Omental fat pad (tissue), 3 donors: ENCODE measurements at regions not wholly inside any gene's neighbourhood (a gene's known extent, or its start where the extent isn't known, plus 50 kb on each side); places are given as distances from the start of the nearest gene placed in this dataset.

ENCODE experiments used
- ATAC-seq: fragments of 150-250 bp; one replicate; pipeline ENCODE4 v1.9.1; 2016; ENCODE audit warnings: mild to moderate bottlenecking, moderate library complexity; ENCODE audit not compliant: low FRiP score
- DNase-seq: peaks from one replicate; pipeline ENCODE4 v3.0.0-alpha.2; 2019; ENCODE audit warnings: low spot score
- CTCF ChIP-seq, 3 donors: fragments of 450-650 bp; IDR thresholded peaks; one replicate each; pipeline ENCODE4 v1.5.1; 2016 to 2017; ENCODE audit warnings: antibody characterized with exemption in 3 of 3, mild to moderate bottlenecking in 3 of 3, moderate library complexity in 2 of 3

GRCh38 chr2:42954227-42954962 lies 162.0 kb upstream of the HAAO start:
- no peak for TF ChIP-seq CTCF (IDR thresholded peaks at IDR 0.05)
- DNase-seq (no peak), ATAC-seq (no peak)

GRCh38 chr2:42953216-42953615 lies 160.8 kb upstream of the HAAO start:
- DNase-seq (no peak), ATAC-seq (no peak)
- TF ChIP-seq CTCF (IDR thresholded peaks at IDR 0.05): no peak

- ATAC-seq (no peak), DNase-seq (no peak)
- TF ChIP-seq CTCF (IDR thresholded peaks at IDR 0.05): no peak
Observed at GRCh38 chr2:42951263-42951938, 159.0 kb upstream of the HAAO start.

GRCh38 chr2:42949125-42949524 lies 156.7 kb upstream of the HAAO start:
- no peak for ATAC-seq
- DNase-seq: no peak
- no peak for TF ChIP-seq CTCF (IDR thresholded peaks at IDR 0.05)

GRCh38 chr2:42947809-42948600 lies 155.6 kb upstream of the HAAO start:
- ATAC-seq (no peak), DNase-seq (no peak)
- TF ChIP-seq CTCF (IDR thresholded peaks at IDR 0.05): no peak

- TF ChIP-seq CTCF (IDR thresholded peaks at IDR 0.05): no peak
- DNase-seq (no peak), ATAC-seq (no peak)
Observed at GRCh38 chr2:42944779-42945415, 152.5 kb upstream of the HAAO start.
